ENCODE measurements at regions not wholly inside any gene's neighbourhood (a gene's known extent, or its start where the extent isn't known, plus 50 kb on each side); places are given as distances from the start of the nearest gene placed in this dataset.

DNA sequence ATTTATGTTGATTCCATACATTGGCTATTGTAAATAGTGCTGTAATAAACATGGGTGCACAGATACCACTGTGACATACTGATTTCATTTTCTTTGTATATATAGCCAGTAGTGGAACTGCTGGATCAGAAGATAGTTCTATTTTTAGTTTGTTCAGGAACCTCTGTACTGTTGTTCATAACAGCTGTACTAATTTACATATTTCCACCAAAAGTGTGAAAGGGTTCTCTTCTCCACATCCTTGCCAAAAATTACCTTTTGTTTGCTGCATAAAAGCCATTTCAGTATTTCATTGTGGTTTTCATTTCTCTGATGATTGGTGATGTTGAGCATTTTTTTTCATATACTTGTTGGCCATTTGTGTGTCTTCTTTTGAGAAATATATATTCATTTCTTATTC is 1962.1 kb downstream of the PCDH9 start:
- TF ChIP-seq CTCF (IDR thresholded peaks at IDR 0.05): no peak
- DNase-seq (ENCODE audit: low spot score) (no peak), ATAC-seq (ENCODE audit: low FRiP score) (no peak)

- ATAC-seq (ENCODE audit: low FRiP score) (no peak), DNase-seq (ENCODE audit: low spot score) (no peak)
- TF ChIP-seq CTCF (IDR thresholded peaks at IDR 0.05): no peak
Measured at GRCh38 chr13:65265988-65266387, 1964.1 kb downstream of the PCDH9 start.

GRCh38 chr13:65264066-65264465 is 1966.1 kb downstream of the PCDH9 start:
- no peak for DNase-seq (ENCODE audit: low spot score)
- TF ChIP-seq CTCF (IDR thresholded peaks at IDR 0.05): no peak
- no peak for ATAC-seq (ENCODE audit: low FRiP score)

- ATAC-seq (ENCODE audit: low FRiP score) (no peak), DNase-seq (ENCODE audit: low spot score) (no peak)
- TF ChIP-seq CTCF (IDR thresholded peaks at IDR 0.05): no peak
Measured at GRCh38 chr13:65260946-65261891, 1968.9 kb downstream of the PCDH9 start.

- TF ChIP-seq CTCF (IDR thresholded peaks at IDR 0.05): no peak
- ATAC-seq (ENCODE audit: low FRiP score) (no peak), DNase-seq (ENCODE audit: low spot score) (no peak)
Measured at GRCh38 chr13:65240773-65241172, 1989.4 kb downstream of the PCDH9 start.

DNA sequence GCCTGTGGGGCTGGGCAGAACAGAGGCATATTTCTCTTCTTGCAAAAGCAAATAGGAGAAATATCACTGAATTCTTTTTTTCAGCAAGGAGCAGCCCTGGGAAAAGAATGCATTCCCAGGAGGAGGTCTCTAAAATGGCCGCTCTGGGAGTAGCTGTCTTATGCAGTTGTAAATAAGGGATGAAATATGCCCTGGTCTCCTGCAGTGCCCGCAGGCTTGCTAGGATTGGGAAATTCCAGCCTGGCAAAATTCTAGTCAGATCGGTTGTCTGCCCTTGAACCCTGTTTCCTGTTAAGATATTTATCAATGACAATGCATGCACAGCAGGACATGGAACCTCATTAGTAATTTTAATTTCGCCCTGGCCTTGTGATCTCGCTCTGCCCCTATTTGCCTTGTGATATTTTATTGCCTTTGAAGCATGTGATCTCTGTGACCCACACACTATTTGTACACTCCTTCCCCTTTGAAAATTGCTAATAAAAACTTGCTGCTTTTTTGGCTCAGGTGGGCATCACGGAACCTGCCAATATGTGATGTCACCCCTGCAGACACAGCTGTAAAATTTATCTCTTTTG is 1993.2 kb downstream of the PCDH9 start:
- ATAC-seq (ENCODE audit: low FRiP score): no peak
- DNase-seq (ENCODE audit: low spot score): no peak
- no peak for TF ChIP-seq CTCF (IDR thresholded peaks at IDR 0.05)

Measured in omental fat pad (tissue), 3 donors.